Tibial nerve (tissue), 4 donors: ENCODE measurements at regions not wholly inside any gene's neighbourhood (a gene's known extent, or its start where the extent isn't known, plus 50 kb on each side); places are given as distances from the start of the nearest gene placed in this dataset.
A peak's percentile ranks its signal among the peaks of the same experiment; 100 is the strongest.
"Not testable (repeated sequence)": the region's sequence is repeated elsewhere in the genome, so short reads cannot be mapped to it uniquely, and the experiment has no call there.

Source experiments
- DNase-seq, 2 donors: peaks; one replicate each; pipeline ENCODE4 v3.0.0-alpha.2; 2019; ENCODE audit warnings: low spot score in 2 of 2
- H3K27ac ChIP-seq, 4 donors: fragments of 200-600 bp; sonication (generic) in 3 of 4; one replicate each; pipeline ENCODE4 v1.5.1; 2017 to 2019; ENCODE audit warnings: mild to moderate bottlenecking in 1 of 4
- H3K27me3 ChIP-seq, 2 donors: fragments of 200-600 bp; sonication (generic) in 1 of 2; one replicate each; pipeline versions ENCODE4 v1.5.1 to v1.6.0; 2017 to 2019
- H3K36me3 ChIP-seq, 3 donors: fragments of 200-600 bp; sonication (generic); one replicate each; pipeline ENCODE4 v1.5.1; 2018 to 2019
- H3K4me1 ChIP-seq, 4 donors: fragments of 200-600 bp; sonication (generic) in 3 of 4; one replicate each; pipeline ENCODE4 v1.5.1; 2017 to 2019
- H3K4me3 ChIP-seq, 4 donors: fragments of 200-600 bp; sonication (generic) in 3 of 4; one replicate each; pipeline ENCODE4 v1.5.1; 2017 to 2019; ENCODE audit warnings: mild to moderate bottlenecking in 1 of 4, moderate library complexity in 1 of 4
- H3K9me3 ChIP-seq, 4 donors: fragments of 200-600 bp; sonication (generic) in 3 of 4; one replicate each; pipeline ENCODE4 v1.5.1; 2017 to 2019
- EP300 ChIP-seq, 2 donors: sonication (generic); formaldehyde crosslinking; IDR thresholded peaks; one replicate each; pipeline ENCODE4 v1.6.1; 2017; ENCODE audit warnings: antibody characterized with exemption in 2 of 2, mild to moderate bottlenecking in 1 of 2
- POLR2A ChIP-seq, 2 donors: fragments of 450-650 bp; IDR thresholded peaks; one replicate each; pipeline ENCODE4 v1.6.1; 2017; ENCODE audit warnings: antibody characterized with exemption in 2 of 2, mild to moderate bottlenecking in 2 of 2, moderate library complexity in 2 of 2
- WGBS, 2 donors: methylation state at CpG; one replicate each; pipeline ENCODE4 v1.1.5; 2018; 5-methylcytosine and 5-hydroxymethylcytosine counted together
- TF ChIP-seq, protein P1 (sequence below), 5 experiments: fragments of 200-600 bp in 3 of 5; fragments of 450-650 bp in 2 of 5; sonication (generic) in 3 of 5; IDR thresholded peaks; one replicate each; pipeline ENCODE4 v1.5.1; 2016 to 2019; ENCODE audit warnings: antibody characterized with exemption in 5 of 5, mild to moderate bottlenecking in 3 of 5, moderate library complexity in 2 of 5

DNA sequence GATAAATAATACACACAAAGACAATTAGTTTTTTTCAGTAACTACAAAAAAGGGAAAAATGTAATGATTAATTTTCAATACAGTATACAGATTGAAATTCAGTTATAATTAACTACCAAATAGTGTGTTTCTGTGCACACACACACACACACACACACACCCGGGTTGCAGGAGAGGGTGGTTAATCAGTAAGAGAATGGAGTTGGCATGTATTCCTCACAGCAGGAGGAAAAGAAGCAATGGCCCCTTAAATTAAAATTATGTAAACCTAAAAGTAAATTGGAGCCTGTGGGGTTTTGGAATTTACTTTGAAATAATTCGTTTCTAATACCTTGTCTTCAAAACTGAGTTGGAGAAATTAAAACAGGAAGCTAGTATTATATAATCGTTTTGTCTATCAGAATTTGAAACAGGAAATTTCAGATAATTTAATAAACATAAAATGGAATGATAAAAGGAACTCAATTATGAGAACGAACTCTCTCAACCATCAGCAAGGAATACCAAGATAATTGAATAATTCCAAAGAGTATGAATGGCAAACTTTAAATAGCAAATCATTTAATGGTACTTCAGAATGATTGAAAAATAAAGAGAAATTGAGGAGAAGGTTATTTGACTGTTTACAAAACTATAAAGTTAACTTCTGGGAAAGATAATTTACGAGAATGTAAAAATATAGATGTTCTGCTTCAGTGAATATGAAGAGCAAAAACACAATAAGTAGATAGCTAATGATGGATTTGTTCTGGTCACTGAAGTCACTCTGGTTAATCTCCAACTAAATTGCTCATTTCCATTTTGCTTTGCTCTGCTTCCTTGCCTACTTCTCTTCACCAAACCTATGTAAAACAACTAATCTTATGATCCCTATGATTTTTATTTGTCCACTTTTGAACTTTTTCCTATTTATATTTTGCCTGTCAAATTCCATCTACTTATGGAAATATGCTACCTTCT lies 547.9 kb upstream of the ZP4 start:
- Histone ChIP-seq H3K9me3 (no peaks in the 10 kb centered on the region), H3K27me3 (no peaks in the 10 kb centered on the region), H3K4me1 (no peaks in the 10 kb centered on the region), H3K27ac (no peak overlapping the region), H3K4me3 (no peak overlapping the region), H3K36me3 (no peaks in the 10 kb centered on the region)
- DNase-seq, result no peak
- WGBS, 2 donors, result 64 to 66% methylated on average over 5 of the region's 5 CpGs
- TF ChIP-seq POLR2A (IDR thresholded peaks at IDR 0.05), result no peak
- TF ChIP-seq EP300 (IDR thresholded peaks at IDR 0.05), result no peak
- TF ChIP-seq, protein P1, sequence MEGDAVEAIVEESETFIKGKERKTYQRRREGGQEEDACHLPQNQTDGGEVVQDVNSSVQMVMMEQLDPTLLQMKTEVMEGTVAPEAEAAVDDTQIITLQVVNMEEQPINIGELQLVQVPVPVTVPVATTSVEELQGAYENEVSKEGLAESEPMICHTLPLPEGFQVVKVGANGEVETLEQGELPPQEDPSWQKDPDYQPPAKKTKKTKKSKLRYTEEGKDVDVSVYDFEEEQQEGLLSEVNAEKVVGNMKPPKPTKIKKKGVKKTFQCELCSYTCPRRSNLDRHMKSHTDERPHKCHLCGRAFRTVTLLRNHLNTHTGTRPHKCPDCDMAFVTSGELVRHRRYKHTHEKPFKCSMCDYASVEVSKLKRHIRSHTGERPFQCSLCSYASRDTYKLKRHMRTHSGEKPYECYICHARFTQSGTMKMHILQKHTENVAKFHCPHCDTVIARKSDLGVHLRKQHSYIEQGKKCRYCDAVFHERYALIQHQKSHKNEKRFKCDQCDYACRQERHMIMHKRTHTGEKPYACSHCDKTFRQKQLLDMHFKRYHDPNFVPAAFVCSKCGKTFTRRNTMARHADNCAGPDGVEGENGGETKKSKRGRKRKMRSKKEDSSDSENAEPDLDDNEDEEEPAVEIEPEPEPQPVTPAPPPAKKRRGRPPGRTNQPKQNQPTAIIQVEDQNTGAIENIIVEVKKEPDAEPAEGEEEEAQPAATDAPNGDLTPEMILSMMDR (IDR thresholded peaks at IDR 0.05), result no peak

DNA sequence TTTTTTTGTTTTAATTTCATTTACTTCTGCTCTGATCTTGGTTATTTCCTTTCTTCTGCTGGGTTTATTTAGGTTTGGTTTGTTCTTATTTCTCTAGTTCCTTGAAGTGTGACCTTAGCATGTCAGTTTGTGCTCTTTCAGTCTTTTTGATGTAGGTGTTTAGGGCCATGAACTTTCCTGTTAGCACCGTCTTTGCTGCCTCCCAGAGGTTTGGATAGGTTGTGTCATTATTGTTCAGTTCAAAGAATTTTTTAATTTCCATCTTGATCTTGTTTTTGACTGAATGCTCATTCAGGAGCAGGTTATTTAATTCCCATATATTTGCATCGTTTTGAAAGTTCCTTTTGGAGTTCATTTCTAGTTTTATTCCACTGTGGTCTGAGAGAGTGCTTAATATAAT lies 539.0 kb upstream of the ZP4 start:
- H3K4me3 ChIP-seq, H3K36me3 ChIP-seq, H3K27me3 ChIP-seq, H3K9me3 ChIP-seq, DNase-seq, H3K27ac ChIP-seq, H3K4me1 ChIP-seq: not testable (repeated sequence)
- 66 to 78% methylated on average over 2 of the region's 2 CpGs for whole genome bisulfite sequencing, 2 donors

DNA sequence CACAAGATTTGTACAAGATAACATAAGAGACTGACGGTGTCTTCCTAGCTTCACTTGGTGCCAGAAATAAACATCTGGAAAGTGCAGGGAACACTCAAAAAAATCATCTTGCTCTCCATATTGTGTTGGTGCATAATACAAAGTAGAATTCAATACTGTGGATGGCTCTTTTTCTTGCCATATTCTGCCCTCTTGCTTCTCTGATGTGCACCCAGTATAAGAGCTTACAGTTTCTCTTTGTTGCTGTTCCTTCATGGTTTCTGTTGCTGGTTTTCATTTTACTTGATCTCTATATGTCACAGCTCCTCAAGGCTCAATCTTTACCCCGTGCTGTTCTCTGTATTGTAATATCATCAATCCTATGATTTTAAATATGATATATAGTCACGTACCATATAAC lies 528.5 kb upstream of the ZP4 start:
- DNase-seq, result no peak
- WGBS, 2 donors, result 61 to 71% methylated on average over 3 of the region's 3 CpGs
- H3K27ac ChIP-seq, result no peak overlapping the region
- H3K4me1 ChIP-seq, result no peaks in the 10 kb centered on the region
- H3K4me3 ChIP-seq, result no peak overlapping the region
- H3K9me3 ChIP-seq, result no peaks in the 10 kb centered on the region
- H3K36me3 ChIP-seq, result no peaks in the 10 kb centered on the region
- H3K27me3 ChIP-seq, result no peaks in the 10 kb centered on the region
- TF ChIP-seq EP300 (IDR thresholded peaks at IDR 0.05) (no peak), POLR2A (IDR thresholded peaks at IDR 0.05) (no peak)
- TF ChIP-seq, protein P1 (IDR thresholded peaks at IDR 0.05), result no peak

DNA sequence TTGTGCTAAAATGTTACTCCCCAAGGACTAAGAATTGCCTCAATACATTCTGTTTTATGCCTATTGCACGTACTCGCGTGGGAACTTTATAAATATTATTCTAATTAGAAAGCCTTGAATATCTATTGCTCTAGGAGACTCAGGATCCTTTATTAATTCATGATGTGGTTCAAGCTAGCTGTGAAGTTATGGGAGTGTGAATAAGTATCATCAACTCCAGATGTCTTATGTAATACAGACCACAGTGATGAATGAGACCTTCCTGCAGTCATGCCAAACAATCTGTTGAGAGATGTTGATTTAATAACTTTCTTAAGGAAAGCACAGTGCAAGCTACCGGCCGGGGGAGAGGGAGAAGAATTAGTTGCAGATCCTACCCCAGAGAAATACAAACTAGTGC lies 519.2 kb upstream of the ZP4 start:
- no peak overlapping the region for H3K4me3 ChIP-seq
- H3K27ac ChIP-seq, result no peak overlapping the region
- TF ChIP-seq, protein P1 (IDR thresholded peaks at IDR 0.05), result no peak
- no peak for TF ChIP-seq POLR2A (IDR thresholded peaks at IDR 0.05)
- no peak for TF ChIP-seq EP300 (IDR thresholded peaks at IDR 0.05)
- DNase-seq, result no peak
- H3K27me3 ChIP-seq, result no peaks in the 10 kb centered on the region
- no peaks in the 10 kb centered on the region for H3K4me1 ChIP-seq
- no peaks in the 10 kb centered on the region for H3K36me3 ChIP-seq
- no peaks in the 10 kb centered on the region for H3K9me3 ChIP-seq
- WGBS, 2 donors, result 41 to 67% methylated on average over 5 of the region's 5 CpGs

DNA sequence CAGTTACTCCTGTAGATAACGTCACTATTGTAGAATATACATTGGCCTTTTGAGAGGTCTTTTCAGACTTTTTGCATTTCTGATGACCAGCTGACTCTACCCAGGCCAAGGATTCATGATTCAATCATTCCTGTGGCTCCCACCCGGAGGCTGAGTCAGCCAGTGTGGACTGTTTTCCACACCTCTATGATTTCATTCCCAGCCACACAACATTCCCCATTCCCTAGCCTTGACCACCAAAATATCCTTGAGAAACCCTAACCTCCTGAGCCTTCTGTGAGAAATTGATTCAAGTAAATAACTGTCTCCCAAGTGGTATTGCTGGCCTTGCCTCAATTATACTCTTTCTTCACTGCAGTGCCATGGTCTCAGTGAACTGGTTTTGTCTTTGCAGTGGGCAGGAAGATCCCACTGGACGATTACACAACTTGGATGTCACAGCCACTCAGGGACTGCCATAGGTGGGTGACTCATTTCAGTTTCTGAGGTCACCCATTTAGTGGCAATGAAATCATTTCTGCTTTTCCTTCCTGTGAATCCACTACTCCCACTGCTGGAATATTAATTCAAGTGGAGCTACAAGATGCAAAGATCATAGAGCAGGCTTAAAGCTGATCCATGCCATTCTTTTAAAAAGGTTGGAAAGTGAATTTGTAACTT lies 518.6 kb upstream of the ZP4 start:
- no peak overlapping the region for H3K4me3 ChIP-seq
- H3K27me3 ChIP-seq, result no peaks in the 10 kb centered on the region
- no peaks in the 10 kb centered on the region for H3K36me3 ChIP-seq
- TF ChIP-seq, protein P1 (IDR thresholded peaks at IDR 0.05), result no peak
- TF ChIP-seq POLR2A (IDR thresholded peaks at IDR 0.05) (no peak), EP300 (IDR thresholded peaks at IDR 0.05) (no peak)
- H3K9me3 ChIP-seq, result no peaks in the 10 kb centered on the region
- 52 to 66% methylated on average over 3 of the region's 3 CpGs for WGBS, 2 donors
- DNase-seq, result peak in 1 of 2 donors; percentile 8
- no peaks in the 10 kb centered on the region for H3K4me1 ChIP-seq
- H3K27ac ChIP-seq, result no peak overlapping the region
